DMS153 (cell line): ENCODE measurements at regions not wholly inside any gene's neighbourhood (a gene's known extent, or its start where the extent isn't known, plus 50 kb on each side); places are given as distances from the start of the nearest gene placed in this dataset.

Experiments used
- DNase-seq: peaks from one replicate; lab custom pipeline; 2025; lab: John Stamatoyannopoulos, UW

GRCh38 chr6:56407883-56408410 lies 160.6 kb upstream of the COL21A1 start:
- DNase-seq: no peak

GRCh38 chr6:56406276-56407269 lies 159.2 kb upstream of the COL21A1 start:
- no peak for DNase-seq

DNA sequence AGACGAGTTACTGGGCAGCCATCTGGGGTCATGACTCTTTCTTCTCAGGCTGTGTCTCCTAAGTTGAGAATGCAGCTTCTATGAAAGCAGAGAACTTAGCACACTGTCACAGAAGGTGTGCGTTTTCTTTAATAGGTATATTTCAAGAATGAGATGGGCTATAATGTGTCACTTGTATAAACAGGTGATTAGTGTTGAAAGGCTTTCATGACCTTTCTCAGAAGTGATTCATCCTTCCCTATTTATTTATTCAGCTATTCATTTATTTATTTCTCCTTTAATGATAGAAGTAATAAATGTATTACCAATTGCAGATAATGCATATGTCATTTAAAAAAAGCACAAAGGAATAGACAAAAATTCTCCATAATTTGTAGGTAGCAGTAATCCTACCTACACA lies 157.2 kb upstream of the COL21A1 start:
- no peak for DNase-seq

GRCh38 chr6:56403745-56404144 lies 156.4 kb upstream of the COL21A1 start:
- no peak for DNase-seq

GRCh38 chr6:56401477-56402070 lies 154.2 kb upstream of the COL21A1 start:
- no peak for DNase-seq

DNA sequence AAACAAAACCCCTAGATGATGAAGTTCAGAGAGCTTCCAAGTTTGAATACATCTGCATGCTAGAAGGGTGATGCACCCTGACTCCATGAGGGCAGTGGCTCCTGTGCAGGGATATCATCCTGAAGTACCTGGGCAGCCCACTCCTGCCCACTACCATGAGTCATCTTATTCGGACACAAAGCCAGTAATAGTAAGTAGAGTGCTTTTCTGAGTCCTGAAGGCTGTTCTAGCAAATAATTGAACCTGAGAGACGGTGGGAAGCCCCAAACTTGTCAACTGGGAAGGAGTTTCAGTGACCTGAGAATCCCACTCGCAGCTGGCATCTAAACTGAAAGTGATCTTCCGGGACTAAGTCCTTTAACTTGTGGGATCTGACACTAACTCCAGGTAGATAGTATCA lies 152.9 kb upstream of the COL21A1 start:
- no peak for DNase-seq

- DNase-seq: peak; percentile 93
These were observed 152.4 kb upstream of the COL21A1 start for GRCh38 chr6:56399672-56400263.

DNA sequence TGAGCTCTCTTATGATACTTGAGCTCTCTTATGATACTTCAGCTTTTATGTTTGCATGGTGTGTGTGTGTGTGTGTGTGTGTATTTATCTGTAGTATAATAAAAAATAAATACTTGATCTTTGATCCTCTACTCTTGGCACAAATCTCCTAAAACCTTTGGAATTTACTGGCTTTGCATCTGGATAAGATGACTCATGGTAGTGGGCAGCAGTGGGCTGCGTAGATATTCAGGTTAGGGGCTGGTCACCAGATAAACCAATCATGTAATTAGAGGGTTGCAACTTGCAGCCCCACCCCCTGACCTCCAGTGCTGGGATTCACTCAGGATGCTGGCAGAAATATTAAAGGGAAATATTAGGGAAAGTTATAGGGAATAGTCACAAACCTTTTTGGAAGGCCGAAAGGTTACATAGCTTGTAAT lies 151.9 kb upstream of the COL21A1 start:
- DNase-seq: no peak

- DNase-seq: no peak
These were observed 149.1 kb upstream of the COL21A1 start for GRCh38 chr6:56396435-56396834.

GRCh38 chr6:56393615-56394612 lies 146.5 kb upstream of the COL21A1 start:
- no peak for DNase-seq

GRCh38 chr6:56388415-56388755 lies 141.0 kb upstream of the COL21A1 start:
- DNase-seq: no peak

- DNase-seq: peak; percentile 89
These were observed 140.4 kb upstream of the COL21A1 start for GRCh38 chr6:56387621-56388414.

GRCh38 chr6:56386717-56387116 lies 139.3 kb upstream of the COL21A1 start:
- DNase-seq: no peak

DNA sequence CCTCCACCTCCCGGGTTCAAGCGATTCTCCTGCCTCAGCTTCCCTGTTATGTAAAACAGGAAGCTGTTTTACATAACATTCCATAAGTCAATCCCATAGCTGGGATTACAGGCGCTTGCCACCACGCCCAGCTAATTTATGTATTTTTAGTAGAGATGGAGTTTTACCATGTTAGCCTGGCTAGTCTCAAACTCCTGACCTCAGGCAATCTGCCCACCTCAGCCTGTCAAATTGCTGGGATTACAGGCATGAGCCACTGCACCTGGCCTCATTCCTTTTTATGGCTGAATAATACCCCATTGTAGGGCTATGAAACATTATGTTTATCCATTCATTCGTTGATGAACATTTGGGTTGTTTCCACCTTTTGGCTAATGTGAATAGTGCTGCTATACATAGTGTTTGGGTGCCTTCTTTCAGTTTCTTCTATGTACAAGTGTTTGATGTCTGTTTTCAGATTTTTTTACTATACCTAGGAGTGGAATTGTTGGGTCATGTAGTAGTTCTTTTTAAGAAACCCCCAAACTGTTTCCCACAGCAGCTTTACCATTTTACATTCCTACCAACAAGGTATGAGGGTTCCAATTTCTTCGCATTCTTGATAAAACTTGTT lies 138.7 kb upstream of the COL21A1 start:
- no peak for DNase-seq

GRCh38 chr6:56383160-56383559 lies 135.8 kb upstream of the COL21A1 start:
- DNase-seq: no peak

GRCh38 chr6:56382416-56382940 lies 135.1 kb upstream of the COL21A1 start:
- DNase-seq: no peak

DNA sequence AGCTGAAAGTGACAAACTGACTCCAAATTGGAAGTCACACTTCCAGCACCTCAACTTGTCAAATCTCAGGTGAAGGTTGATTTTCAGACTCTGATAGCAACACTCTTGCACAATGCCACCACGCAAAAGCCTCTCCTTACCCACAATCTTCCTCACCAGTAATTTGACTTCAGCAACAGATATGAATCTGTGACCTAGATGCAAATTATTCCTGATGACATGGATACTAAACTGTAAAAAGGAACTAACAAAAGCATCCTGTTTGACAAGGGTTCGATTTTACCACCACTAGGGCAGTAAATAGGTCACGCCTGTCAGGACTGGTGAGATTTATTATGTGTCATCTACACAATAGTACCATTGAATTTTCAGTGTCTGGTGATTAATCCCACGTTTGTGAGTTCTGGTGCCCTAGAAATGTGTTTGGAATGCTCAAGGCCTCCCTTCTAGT lies 134.4 kb upstream of the COL21A1 start:
- peak; percentile 40 for DNase-seq

DNA sequence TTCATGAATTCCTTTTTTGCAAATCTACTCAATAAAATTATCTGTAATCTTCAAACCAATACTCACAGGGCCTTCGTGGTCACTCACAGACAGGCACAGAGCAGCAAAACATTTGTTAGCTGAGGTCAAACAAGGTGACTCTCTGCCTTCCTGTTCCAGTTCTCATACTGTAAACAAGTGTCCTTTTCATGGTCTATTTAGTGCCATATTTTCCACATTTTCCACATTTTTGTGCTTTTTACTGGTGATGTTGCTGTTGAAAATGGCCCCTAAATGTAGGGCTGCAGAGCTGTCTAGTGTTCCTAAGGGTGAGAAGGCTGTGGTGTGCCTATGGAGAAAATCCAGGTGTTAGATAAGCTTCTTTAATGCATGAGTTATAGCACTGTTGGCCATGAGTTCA lies 133.1 kb upstream of the COL21A1 start:
- DNase-seq: no peak

- DNase-seq: no peak
These were observed 131.7 kb upstream of the COL21A1 start for GRCh38 chr6:56378966-56379585.
